Right atrium auricular region (tissue), 2 donors: ENCODE measurements at regions not wholly inside any gene's neighbourhood (a gene's known extent, or its start where the extent isn't known, plus 50 kb on each side); places are given as distances from the start of the nearest gene placed in this dataset.

Source experiments
- DNase-seq: peaks from one replicate; pipeline ENCODE4 v3.0.0-alpha.2; 2019; ENCODE audit warnings: low spot score
- H3K27ac ChIP-seq, 2 donors: fragments of 200-600 bp; sonication (generic); 1 replicate in 1 of 2; 2 replicates in 1 of 2; pipeline ENCODE4 v1.5.1; 2016 to 2019
- H3K27me3 ChIP-seq, 2 donors: fragments of 200-600 bp; sonication (generic); one replicate each; pipeline versions ENCODE4 v1.5.1 to v1.6.0; 2017 to 2019
- H3K36me3 ChIP-seq: fragments of 200-600 bp; sonication (generic); one replicate; pipeline ENCODE4 v1.5.1; 2016
- H3K4me1 ChIP-seq, 2 donors: fragments of 200-600 bp; sonication (generic); one replicate each; pipeline versions ENCODE4 v1.5.1 to v1.6.0; 2017 to 2019
- H3K4me3 ChIP-seq, 2 donors: fragments of 200-600 bp; sonication (generic); 1 replicate in 1 of 2; 2 replicates in 1 of 2; pipeline ENCODE4 v1.5.1; 2017 to 2019; ENCODE audit warnings: mild to moderate bottlenecking in 1 of 2, moderate library complexity in 1 of 2
- H3K9me3 ChIP-seq, 2 donors: fragments of 200-600 bp; sonication (generic); one replicate each; pipeline ENCODE4 v1.5.1; 2019
- CTCF ChIP-seq, 2 donors: fragments of 200-600 bp; sonication (generic); IDR thresholded peaks; one replicate each; pipeline ENCODE4 v1.5.1; 2019; ENCODE audit warnings: antibody characterized with exemption in 2 of 2

DNA sequence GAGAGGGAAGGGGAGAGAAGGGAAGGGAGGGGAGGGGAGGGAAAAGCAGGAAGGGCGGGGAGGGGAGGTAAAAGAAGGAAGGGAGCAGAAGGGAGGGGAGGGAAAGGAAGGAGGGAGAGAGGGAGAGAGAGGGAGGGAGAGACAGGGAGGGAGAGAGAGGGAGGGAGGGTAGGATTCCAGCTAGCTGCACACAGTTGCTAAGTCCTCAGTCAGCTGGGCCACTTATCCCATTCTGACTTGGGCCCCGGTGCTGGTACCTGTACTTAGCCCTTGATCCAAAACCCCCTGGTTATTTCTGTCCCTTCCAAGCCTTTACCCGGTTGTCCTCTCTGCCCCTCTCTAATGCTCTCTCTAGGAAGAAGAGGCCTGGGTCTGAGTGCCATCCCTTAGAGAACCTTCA lies 211.4 kb downstream of the TTC32 start:
- no peak for TF ChIP-seq CTCF (IDR thresholded peaks at IDR 0.05)

GRCh38 chr2:19689646-19690168 lies 212.1 kb downstream of the TTC32 start:
- H3K27ac ChIP-seq = no peak overlapping the region
- H3K27me3 ChIP-seq = no peaks in the 10 kb centered on the region
- no peaks in the 10 kb centered on the region for H3K9me3 ChIP-seq
- peaks cover 0 to 8% of the 10 kb centered on the region in 2 donors for H3K4me1 ChIP-seq
- DNase-seq = no peak
- H3K36me3 ChIP-seq = no peaks in the 10 kb centered on the region
- H3K4me3 ChIP-seq = no peak overlapping the region
- no peak for TF ChIP-seq CTCF (IDR thresholded peaks at IDR 0.05)

More for the DNA sequence above, 211.4 kb downstream of the TTC32 start:
- Histone ChIP-seq H3K27ac (no peak overlapping the region), H3K27me3 (no peaks in the 10 kb centered on the region), H3K9me3 (no peaks in the 10 kb centered on the region), H3K4me1 (peaks cover 0 to 8% of the 10 kb centered on the region in 2 donors), H3K36me3 (no peaks in the 10 kb centered on the region), H3K4me3 (no peak overlapping the region)
- no peak for DNase-seq

GRCh38 chr2:19688059-19688458 lies 213.7 kb downstream of the TTC32 start:
- Histone ChIP-seq H3K36me3 (no peaks in the 10 kb centered on the region), H3K27me3 (no peaks in the 10 kb centered on the region), H3K4me3 (no peak overlapping the region), H3K4me1 (peaks cover 0 to 8% of the 10 kb centered on the region in 2 donors), H3K27ac (peak overlapping the region in 1 of 2 donors; percentile 58), H3K9me3 (no peaks in the 10 kb centered on the region)
- no peak for DNase-seq
- peak in 1 of 2 donors; percentile 59 for TF ChIP-seq CTCF (IDR thresholded peaks at IDR 0.05)

GRCh38 chr2:19687017-19687659 lies 214.6 kb downstream of the TTC32 start:
- peaks cover 0 to 8% of the 10 kb centered on the region in 2 donors for H3K4me1 ChIP-seq
- H3K36me3 ChIP-seq = no peaks in the 10 kb centered on the region
- H3K27ac ChIP-seq = peak overlapping the region in 1 of 2 donors; percentile 58
- no peaks in the 10 kb centered on the region for H3K9me3 ChIP-seq
- DNase-seq = no peak
- no peak overlapping the region for H3K4me3 ChIP-seq
- H3K27me3 ChIP-seq = no peaks in the 10 kb centered on the region
- TF ChIP-seq CTCF (IDR thresholded peaks at IDR 0.05) = no peak

GRCh38 chr2:19686439-19686838 lies 215.3 kb downstream of the TTC32 start:
- Histone ChIP-seq H3K4me1 (peaks cover 0 to 8% of the 10 kb centered on the region in 2 donors), H3K27ac (no peak overlapping the region), H3K36me3 (no peaks in the 10 kb centered on the region), H3K27me3 (no peaks in the 10 kb centered on the region), H3K9me3 (no peaks in the 10 kb centered on the region), H3K4me3 (no peak overlapping the region)
- TF ChIP-seq CTCF (IDR thresholded peaks at IDR 0.05) = no peak
- DNase-seq = no peak

DNA sequence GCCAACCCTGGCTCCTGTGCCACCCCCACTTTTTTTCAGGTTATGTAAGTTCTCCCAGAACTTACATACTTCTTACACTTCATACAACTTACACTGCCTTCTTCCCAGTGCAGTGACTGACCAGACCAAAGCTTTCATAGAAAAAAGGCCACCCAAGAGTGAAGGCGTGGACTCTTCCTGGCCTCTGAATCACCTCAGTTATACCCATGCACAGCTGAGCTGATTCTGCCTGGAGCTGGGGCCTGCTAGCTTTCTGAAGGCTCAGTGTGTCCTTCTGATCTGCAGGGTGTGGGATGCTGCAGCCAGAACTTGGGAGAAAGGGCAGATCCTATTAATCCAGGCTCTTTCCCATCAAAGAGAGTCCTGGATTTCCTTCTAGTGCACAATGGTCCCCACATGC lies 216.1 kb downstream of the TTC32 start:
- no peaks in the 10 kb centered on the region for H3K27me3 ChIP-seq
- no peak for DNase-seq
- peaks cover 0 to 8% of the 10 kb centered on the region in 2 donors for H3K4me1 ChIP-seq
- H3K4me3 ChIP-seq = no peak overlapping the region
- no peaks in the 10 kb centered on the region for H3K9me3 ChIP-seq
- no peaks in the 10 kb centered on the region for H3K36me3 ChIP-seq
- no peak overlapping the region for H3K27ac ChIP-seq
- TF ChIP-seq CTCF (IDR thresholded peaks at IDR 0.05) = no peak
